ENCODE measurements at regions not wholly inside any gene's neighbourhood (a gene's known extent, or its start where the extent isn't known, plus 50 kb on each side); places are given as distances from the start of the nearest gene placed in this dataset.

DNA sequence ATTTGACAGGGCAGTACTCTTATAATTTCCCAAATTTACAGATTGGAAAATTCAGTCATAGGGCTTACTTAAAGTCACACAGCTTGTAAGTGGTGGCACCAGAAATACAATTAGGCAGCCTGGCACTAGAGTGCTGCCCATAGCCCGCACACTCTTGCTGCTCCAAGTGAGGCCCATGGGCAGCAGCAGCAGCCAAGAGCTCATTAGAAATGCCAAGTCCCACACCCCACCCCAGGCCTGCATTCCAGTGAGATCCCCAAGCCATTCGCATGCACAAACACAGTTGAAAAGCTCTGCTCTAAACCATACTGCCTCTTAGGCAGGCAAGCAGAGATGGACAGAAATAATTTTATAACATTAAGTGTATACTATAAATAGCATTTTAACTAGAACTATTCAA is 379.3 kb upstream of the PKDCC start:
- no peak for TF ChIP-seq CTCF (IDR thresholded peaks at IDR 0.05)
- TF ChIP-seq POLR2A (IDR thresholded peaks at IDR 0.05) = no peak
